ENCODE measurements at regions not wholly inside any gene's neighbourhood (a gene's known extent, or its start where the extent isn't known, plus 50 kb on each side); places are given as distances from the start of the nearest gene placed in this dataset.

DNA sequence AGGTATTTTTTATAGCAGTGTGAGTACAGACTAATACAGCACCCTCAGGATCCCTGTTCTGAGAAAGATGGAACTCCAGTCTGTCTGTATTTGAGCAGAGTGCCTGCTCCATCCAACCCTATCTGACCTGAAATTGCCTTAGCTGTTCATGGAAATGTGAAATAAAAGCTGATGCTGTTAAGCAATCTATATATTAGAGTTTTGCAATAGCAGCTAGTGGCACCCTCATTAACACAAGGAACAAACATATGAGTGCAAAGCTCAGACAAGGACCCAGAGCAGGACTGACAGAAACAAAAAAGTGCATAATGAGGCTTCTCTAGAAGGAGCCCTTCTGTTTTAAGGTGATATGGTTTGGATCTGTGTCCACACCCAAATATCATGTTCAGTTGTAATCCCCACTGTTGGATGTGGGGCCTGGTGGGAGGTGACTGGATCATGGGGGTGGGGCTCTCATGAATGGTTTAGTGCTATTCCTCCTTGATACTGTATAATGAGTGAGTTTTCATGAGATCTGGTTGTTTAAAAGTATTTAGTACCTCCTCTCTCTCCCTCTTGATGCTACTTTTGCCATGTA, 272.9 kb upstream of the KLF3 start:
- no peak for TF ChIP-seq YY1 (IDR thresholded peaks at IDR 0.05; ENCODE audit: insufficient read depth, insufficient read length)
- no peak for TF ChIP-seq ZNF274 (IDR thresholded peaks at IDR 0.05; ENCODE audit: low read depth, low read length)
